AG04449 (cell line): ENCODE measurements at regions not wholly inside any gene's neighbourhood (a gene's known extent, or its start where the extent isn't known, plus 50 kb on each side); places are given as distances from the start of the nearest gene placed in this dataset.
A peak's percentile ranks its signal among the peaks of the same experiment; 100 is the strongest.

Experiments
- CTCF ChIA-PET: fragments of 350-600 bp; formaldehyde crosslinking; extraction: SDS; loops from one replicate; lab custom pipeline; 2021; ENCODE audit warnings: antibody characterized with exemption; lab: Yijun Ruan, JAX
- POLR2A ChIA-PET: fragments of 400-600, 350-600 bp; formaldehyde crosslinking; extraction: SDS; loops from one replicate; lab custom pipeline; 2020; ENCODE audit warnings: antibody characterized with exemption, inconsistent platforms; lab: Yijun Ruan, JAX
- DNase-seq: peaks from one replicate; pipeline ENCODE4 v3.0.0-alpha.2; 2010; ENCODE audit warnings: low read depth, low spot score
- H3K4me3 ChIP-seq: 2 replicates; pipeline ENCODE4 v1.5.1; 2011; ENCODE audit warnings: low read depth, mild to moderate bottlenecking, control low read depth, low read length
- TF ChIP-seq, protein P1 (sequence below): IDR thresholded peaks from one replicate; pipeline ENCODE4 v1.5.1; 2011; ENCODE audit warnings: mild to moderate bottlenecking, moderate library complexity, low read length, control low read depth, inconsistent platforms; ENCODE audit not compliant: insufficient read depth; ENCODE audit errors: missing control alignments

DNA sequence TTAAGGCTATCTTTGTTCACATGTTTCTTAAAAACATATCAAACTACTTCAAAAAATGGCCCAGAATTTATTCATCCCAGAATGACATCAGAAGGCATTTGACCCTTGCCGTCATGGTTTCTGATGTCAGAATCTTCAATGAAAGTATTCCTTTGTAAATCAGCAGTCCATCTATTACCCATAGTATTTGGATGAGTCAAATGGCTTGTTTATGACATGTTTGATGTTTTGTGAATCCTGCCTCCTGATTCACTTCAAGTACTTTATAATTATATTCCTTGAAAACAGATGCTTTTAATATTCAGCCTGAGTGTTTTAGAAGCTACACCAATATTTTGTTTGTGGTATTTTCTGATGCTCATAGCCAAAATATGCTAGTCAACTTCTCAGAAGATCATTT is 200.8 kb upstream of the MEF2C start:
- POLR2A ChIA-PET: no interaction called here
- CTCF ChIA-PET: no interaction called here
- DNase-seq: peak; percentile 33
- TF ChIP-seq, protein P1, sequence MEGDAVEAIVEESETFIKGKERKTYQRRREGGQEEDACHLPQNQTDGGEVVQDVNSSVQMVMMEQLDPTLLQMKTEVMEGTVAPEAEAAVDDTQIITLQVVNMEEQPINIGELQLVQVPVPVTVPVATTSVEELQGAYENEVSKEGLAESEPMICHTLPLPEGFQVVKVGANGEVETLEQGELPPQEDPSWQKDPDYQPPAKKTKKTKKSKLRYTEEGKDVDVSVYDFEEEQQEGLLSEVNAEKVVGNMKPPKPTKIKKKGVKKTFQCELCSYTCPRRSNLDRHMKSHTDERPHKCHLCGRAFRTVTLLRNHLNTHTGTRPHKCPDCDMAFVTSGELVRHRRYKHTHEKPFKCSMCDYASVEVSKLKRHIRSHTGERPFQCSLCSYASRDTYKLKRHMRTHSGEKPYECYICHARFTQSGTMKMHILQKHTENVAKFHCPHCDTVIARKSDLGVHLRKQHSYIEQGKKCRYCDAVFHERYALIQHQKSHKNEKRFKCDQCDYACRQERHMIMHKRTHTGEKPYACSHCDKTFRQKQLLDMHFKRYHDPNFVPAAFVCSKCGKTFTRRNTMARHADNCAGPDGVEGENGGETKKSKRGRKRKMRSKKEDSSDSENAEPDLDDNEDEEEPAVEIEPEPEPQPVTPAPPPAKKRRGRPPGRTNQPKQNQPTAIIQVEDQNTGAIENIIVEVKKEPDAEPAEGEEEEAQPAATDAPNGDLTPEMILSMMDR: no peak
- H3K4me3 ChIP-seq: no peak overlapping the region

DNA sequence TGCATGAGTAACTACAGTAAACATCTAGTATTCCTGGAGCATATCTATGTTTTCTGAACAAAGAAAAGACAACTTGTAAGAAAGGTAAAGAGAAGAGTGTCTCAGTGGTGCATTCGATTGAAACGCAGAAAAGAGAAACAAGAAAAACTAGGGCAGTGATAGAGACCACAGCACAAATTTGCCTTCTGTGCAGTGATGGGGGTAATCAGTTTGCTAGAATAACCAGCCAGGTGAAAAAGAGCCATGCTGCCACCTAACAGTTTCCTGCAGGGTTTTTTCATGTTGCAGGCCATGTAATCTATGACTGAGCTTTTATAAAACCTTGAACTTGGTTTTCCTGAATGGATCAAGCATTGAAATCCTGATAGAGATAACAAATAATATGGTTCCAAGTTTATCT is 198.4 kb upstream of the MEF2C start:
- POLR2A ChIA-PET: no interaction called here
- TF ChIP-seq, protein P1: no peak
- H3K4me3 ChIP-seq: no peak overlapping the region
- CTCF ChIA-PET: no interaction called here
- no peak for DNase-seq

DNA sequence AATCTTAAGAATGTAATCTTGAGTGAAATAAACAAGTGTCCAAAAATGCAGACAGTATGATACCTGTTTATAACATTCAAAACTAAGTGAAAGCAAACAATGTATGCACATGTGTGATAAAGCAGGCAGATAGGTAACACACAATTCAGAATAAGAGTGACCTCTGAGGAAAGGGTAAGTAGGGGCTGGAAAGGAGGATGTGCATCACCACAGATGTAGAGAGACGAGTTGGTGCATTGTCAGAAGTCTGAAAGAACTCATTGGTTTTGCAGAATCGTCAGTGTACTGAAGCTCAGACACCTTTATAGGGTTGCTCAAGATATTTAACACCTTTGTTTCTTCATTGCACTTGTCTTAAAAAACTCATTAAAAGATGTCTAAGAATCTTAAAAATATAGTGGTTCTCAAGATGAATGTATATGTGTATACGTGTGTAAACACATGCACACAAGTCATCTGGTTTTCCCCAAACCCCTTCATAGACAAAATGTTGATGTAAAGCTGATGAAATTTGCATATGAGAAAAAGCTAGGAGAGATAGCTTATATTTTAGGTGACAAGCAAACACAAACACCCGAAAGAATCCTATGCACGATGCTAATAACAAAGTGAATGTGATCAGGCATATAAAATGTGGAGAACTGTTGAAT is 197.6 kb upstream of the MEF2C start:
- ChIA-PET CTCF (no interaction called here), POLR2A (no interaction called here)
- no peak overlapping the region for H3K4me3 ChIP-seq
- TF ChIP-seq, protein P1: no peak
- no peak for DNase-seq

DNA sequence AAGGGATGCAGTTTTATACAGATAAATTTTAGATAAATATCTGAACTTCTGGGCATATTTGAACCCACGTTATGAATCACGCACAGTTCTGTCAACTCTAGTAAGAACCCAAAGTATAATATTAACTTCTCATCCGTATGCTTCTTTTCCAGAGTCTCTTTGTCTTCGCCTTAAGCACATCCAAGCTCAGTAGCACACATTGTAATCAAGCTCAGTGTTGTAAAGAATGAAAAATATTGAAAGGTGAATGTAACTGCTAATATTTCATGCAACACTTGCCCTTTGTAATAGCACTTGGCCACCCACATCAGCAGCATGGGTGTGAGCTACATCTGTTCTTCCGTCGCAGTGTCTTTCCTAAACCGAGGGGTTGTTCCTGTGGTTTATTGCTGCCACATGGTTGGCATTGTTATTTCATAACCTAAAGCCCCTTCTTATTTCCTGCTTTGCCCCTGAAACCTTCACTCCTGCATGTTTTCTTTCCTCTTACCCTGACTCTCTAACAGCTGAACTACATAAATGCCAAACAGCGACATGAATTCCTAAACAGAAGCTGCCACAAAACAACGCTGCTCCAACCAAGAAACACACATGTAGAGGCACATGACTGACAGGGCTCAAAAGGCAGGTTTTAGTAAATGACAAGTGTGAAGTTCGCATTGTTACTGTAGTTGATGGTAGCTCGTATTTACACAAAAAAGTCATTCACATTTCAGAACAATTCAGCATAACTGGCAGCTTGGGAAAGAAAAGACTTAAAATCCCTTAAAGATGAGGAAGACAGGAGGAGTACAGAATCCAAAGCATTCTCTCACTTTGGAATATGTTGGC is 190.1 kb upstream of the MEF2C start:
- DNase-seq: no peak
- TF ChIP-seq, protein P1: no peak
- no peak overlapping the region for H3K4me3 ChIP-seq
- POLR2A ChIA-PET: no interaction called here
- CTCF ChIA-PET: no interaction called here

DNA sequence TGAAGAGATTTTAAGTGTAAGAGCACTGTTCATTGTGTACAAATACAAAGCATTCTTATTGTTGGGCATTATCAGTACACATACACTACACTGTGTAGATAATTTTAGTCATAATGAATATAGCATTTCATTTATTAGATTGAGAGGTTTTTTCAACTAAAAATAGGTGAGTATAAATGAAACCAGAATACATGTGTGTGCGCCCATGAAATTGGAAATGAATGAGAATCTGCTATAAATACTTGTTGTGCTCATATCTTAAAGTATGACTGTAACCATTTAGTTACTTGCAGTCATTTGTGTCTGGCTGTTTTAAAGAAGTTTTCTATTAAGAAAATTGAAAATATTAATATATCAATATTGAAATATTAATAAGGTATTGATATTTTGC is 189.0 kb upstream of the MEF2C start:
- H3K4me3 ChIP-seq: no peak overlapping the region
- ChIA-PET CTCF (no interaction called here), POLR2A (no interaction called here)
- TF ChIP-seq, protein P1: no peak
- no peak for DNase-seq
